HG03060 (cell line): ENCODE measurements at regions not wholly inside any gene's neighbourhood (a gene's known extent, or its start where the extent isn't known, plus 50 kb on each side); places are given as distances from the start of the nearest gene placed in this dataset.

Experiments used
- ATAC-seq: cut with Tn5 transposase; IDR thresholded peaks from one replicate; pipeline ENCODE4 v1.9.1; 2021; ENCODE audit warnings: low read depth, moderate number of reproducible peaks; ENCODE audit not compliant: unreplicated experiment

DNA sequence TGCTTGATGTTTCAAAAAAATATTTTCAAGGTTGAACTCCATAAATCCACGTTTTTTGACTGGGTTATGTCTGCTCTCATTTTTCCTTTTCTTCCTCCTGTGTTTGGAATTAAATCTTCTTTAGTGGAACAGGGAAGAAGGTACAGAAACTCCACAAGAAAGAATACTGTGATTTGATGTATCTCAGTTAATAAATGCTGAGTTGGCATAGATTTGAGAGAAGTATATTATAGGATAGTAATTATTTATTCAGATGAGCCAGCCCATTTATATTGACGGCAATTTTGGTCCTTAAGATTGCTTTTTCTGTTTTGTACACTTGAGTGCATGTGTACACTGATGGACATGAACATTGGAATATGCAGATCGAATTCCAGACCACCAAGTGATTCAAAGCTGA, 481.4 kb downstream of the PSAT1 start:
- no peak for ATAC-seq

DNA sequence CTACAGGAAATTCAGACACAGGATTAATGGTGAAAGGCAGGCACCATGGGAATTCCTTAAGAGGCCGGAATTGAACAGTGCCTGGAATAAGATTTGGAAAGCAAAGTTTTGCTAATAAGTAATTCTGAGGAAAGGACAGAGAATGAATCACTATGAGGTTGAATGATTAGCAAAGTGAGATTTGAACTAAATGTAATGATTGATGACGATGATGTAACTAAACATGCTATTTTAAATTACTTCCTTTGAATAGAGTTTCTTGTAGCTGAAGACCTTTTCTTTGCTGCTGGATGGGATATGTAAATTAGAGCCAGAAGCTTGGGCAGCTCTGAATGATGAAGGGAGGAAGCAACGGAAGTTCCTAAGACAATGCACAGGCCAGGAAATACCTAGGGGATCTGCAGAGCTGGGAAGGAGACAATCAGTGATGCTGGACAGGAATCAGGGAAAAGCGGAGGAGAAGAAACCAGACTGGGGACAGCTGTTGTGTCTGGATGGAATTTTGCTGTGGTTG, 482.0 kb downstream of the PSAT1 start:
- ATAC-seq, result no peak

DNA sequence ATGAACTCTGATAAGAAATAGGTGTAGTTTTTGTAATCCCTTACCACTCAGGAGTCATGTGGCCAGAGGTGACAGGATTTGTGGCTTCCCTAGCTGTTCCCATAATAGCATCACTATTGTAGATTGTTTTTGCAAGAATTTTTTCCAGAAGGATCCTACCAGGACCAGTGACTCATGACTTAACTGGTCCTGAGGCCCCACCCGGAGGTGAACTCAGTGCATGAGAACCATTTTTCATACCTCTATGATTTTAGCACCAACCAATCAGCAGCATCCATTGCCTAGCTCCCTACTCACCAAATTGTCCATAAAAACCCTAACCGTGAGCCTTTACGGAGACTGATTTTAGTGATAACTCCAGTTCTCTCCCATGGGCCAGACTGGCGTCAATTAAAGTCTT, 484.8 kb downstream of the PSAT1 start:
- ATAC-seq, result no peak

DNA sequence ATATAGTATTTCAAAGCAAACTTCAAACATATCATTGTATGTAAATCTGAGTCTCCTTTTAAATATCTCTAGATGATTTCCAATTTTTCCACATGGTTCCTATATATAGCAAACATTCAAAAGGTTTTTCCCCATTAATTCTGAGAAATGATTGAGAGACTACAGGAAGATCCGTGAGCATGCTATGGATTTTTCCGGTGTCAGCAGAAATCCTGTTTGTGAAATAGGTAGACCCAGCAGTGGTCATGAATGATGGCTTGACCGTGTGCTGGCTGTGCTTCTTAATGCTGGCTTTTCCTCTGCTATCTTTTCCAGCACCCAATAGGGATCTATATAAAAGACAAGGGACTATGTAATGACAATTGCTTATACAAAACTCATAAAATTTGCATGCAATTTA, 485.3 kb downstream of the PSAT1 start:
- no peak for ATAC-seq

DNA sequence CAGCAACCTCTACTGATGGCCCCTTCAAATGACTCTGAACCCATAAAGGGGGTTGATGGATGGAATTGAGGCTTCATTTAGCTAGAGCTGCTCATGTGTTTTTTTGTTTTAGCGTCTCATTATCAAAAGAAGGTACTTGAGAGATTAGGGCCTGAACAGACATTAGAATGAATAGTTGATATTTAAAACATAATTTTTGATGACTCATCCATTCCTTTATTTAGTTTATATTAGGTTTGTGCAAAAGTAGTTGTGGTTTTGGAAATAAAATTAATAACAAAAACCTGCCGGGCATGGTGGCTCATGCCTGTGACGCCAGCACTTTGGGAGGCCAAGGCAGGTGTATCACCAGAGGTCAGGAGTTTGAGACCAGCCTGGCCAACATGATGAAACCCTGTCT, 485.9 kb downstream of the PSAT1 start:
- ATAC-seq, result no peak

DNA sequence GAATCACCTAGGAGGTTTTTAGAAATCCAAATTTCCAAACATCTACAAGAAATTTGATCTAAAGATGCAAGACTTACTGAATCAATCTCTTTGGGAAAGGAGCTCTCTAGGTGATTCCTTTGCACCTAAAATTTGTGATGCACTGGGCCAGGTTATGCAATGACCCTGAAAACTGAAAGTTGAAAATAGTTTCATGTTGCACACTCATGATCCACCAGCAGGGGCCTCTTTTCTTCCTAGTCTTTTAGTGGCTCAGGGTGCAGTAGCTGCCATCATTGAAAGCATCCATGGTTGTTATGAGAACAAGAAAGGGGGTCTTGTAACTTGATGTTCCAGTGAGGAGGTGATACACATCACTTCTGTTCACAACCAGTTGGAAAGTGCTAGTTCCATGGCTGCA, 486.8 kb downstream of the PSAT1 start:
- ATAC-seq, result no peak

GRCh38 chr9:78786794-78787193, 489.9 kb downstream of the PSAT1 start:
- no peak for ATAC-seq

DNA sequence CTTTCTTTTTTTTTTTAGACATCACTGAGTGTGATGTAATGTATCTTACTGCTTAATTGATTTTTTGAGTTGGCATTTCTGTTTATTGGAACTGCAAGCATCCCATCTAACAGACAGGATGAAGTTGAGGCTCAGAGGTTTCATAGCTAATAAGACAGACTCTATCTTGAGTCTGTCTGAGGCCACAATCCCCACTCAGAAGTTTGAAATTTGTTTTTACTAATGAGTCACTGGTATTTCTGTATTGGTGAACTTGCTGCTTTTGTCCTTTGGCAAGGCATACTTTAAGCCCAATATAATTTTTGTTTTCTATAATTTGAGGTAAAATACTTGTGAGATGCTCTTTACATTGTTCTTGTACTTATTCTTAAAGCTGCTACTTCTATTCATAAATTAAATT, 491.2 kb downstream of the PSAT1 start:
- ATAC-seq, result no peak

DNA sequence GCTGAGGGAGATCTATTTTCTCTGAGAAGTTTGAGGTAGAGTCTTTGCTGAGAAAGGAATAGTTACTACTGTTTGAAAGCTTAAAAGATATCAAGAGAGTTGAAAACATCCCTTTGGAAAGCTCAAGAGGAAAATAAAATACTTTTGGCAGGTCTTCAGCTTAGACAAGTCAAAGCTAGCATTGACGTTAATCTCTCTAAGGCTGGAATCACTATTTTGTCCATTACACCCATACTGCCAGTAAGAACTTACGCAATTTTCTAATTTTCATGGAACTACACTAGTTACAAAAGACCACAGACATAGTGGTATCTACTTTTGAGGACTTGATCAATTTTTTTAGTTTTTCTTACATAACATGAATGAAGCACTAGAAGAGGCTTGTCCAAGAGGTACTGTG, 494.9 kb downstream of the PSAT1 start:
- no peak for ATAC-seq

GRCh38 chr9:78792745-78793144, 495.8 kb downstream of the PSAT1 start:
- ATAC-seq, result no peak

DNA sequence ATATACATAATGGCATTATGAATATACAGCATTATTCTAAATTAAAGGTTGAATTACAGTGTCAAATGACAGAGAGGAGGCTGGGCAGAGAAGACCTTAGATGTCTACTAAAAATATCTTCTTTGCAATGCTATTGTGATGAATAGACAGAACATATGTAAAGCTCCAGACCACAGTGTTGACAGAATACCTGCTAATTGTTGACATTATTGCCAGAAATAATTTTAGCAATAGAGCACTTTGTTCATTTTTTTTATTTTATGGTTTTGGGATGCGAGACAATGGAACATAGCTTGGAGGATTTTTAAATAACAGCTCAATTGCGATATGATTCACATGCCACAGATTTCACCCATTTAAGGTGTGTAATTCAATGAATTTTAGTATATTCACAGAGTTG, 508.8 kb downstream of the PSAT1 start:
- ATAC-seq, result no peak

DNA sequence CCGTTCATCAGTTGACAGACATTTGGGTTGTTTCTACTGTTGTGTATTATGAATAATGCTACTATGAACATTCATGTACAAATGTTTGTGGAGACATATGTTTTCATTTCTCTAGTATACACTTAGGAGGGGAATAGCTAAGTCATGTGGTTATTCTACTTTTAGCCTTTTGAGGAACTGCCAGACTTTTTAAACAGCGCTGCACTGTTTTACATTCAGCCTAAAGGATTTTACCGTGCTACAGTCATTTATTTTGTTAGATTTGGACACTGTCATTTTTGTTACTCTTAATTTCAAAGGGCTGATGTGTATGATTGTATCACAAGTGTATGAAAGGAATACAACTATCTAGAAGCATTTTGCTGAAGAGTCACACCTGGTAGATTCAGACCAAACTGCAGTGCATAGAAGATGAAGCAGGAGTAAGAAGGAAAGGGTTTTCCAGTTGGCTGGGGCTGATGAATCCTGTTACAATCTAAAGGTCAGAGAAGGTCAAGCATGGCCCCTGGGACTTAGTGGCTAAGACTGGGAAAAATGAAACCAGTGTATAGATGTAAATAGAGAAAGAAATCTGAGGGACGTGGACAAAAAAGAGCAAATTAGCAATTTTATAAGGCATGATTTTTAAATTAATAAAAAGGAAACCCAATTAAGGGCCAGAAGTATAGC, 509.7 kb downstream of the PSAT1 start:
- no peak for ATAC-seq

- ATAC-seq, result no peak
Measured at GRCh38 chr9:78807286-78807685, 510.4 kb downstream of the PSAT1 start.

DNA sequence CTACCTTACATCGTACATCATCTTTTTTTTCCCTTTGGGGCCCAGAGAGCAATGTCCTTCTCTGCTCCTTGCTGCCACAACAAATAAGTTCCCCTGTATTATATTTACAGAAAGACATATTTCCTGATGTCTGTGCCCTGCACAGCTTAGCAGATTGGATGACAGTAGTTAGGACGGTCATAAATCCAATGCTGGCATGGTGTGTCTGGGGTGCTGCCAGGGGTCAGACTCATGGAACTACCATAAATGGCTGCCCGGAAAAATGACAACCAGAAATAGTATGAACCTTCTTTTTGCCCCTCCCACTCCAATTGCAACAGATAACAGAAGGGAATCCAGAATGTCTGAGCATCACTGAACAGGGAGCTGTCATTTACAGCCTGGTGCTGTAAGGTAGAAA, 511.1 kb downstream of the PSAT1 start:
- ATAC-seq, result no peak

DNA sequence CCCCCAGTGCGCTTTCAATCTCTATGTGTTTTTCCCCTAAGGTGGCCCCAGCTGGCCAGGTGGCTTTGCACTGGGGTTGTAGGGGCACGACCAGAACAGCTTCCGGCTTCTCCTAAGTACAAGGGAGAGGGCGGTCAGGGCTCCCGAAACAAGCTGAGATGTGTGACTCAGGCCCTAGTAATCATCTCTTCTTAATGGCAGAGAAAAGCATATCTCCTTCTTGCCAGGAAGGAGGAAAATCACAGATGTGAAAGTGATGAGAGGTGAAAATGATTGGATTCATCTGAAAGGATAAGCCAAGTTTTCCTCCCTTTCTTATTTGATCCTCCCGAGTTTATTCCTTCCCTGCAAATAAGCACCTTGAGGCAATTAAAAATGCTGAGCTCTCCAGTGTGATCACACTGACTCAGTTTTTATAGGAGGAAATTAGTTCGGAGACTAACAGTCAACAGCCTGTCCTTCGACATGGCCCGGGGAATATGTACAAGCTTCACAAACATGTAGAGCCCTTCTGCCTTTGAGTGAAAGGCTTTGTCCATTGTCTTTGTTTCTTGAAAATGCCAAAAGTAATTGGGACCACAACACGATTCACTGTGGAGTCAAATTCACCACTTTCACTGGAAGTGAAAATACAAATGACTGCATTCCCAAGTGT, 514.8 kb downstream of the PSAT1 start:
- no peak for ATAC-seq

DNA sequence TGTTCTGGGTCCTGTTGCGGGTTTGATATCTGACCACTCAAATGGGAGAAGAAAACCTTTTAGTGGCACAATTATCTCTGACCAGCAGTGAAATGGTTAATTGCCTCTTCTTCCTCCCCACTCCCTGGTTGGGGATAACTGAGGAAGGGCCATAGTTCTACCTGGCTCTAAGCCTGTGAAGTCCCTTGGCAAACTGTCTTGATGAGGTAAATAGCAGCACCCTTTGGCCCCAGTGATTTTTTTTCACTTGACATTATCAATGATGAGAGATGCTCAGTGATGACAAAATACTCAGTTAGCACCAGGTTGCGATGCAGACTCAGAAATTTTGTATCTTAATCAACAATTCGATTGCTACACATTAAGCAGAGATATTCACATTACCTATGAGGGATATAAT, 515.7 kb downstream of the PSAT1 start:
- ATAC-seq, result no peak

- ATAC-seq, result no peak
Measured at GRCh38 chr9:78813602-78814180, 516.8 kb downstream of the PSAT1 start.

- ATAC-seq, result no peak
Measured at GRCh38 chr9:78821126-78821822, 524.3 kb downstream of the PSAT1 start.

GRCh38 chr9:78826527-78826926, 529.6 kb downstream of the PSAT1 start:
- ATAC-seq, result no peak

GRCh38 chr9:78828521-78828920, 531.6 kb downstream of the PSAT1 start:
- ATAC-seq, result no peak

GRCh38 chr9:78830301-78830700, 533.4 kb downstream of the PSAT1 start:
- ATAC-seq, result no peak
